GM18502 (cell line): ENCODE measurements at regions not wholly inside any gene's neighbourhood (a gene's known extent, or its start where the extent isn't known, plus 50 kb on each side); places are given as distances from the start of the nearest gene placed in this dataset.
"Not testable (repeated sequence)": the region's sequence is repeated elsewhere in the genome, so short reads cannot be mapped to it uniquely, and the experiment has no call there.

Experiments
- ATAC-seq: cut with Tn5 transposase; IDR thresholded peaks from one replicate; pipeline ENCODE4 v1.9.1; 2021; ENCODE audit warnings: mild to moderate bottlenecking; ENCODE audit not compliant: unreplicated experiment, poor library complexity

- ATAC-seq, result no peak
These were observed 88.6 kb downstream of the MRPL14 start for GRCh38 chr6:44038543-44039065.

- ATAC-seq, result no peak
These were observed 89.3 kb downstream of the MRPL14 start for GRCh38 chr6:44037847-44038542.

GRCh38 chr6:44037276-44037675, 90.0 kb downstream of the MRPL14 start:
- ATAC-seq, result not testable (repeated sequence)

- ATAC-seq, result no peak
These were observed 90.6 kb downstream of the MRPL14 start for GRCh38 chr6:44036699-44037101.

GRCh38 chr6:44036196-44036595, 91.1 kb downstream of the MRPL14 start:
- no peak for ATAC-seq

- ATAC-seq, result no peak
These were observed 91.6 kb downstream of the MRPL14 start for GRCh38 chr6:44035621-44036020.

GRCh38 chr6:44034931-44035345, 92.3 kb downstream of the MRPL14 start:
- no peak for ATAC-seq

GRCh38 chr6:44034391-44034861, 92.8 kb downstream of the MRPL14 start:
- no peak for ATAC-seq

- no peak for ATAC-seq
These were observed 96.3 kb downstream of the MRPL14 start for GRCh38 chr6:44030812-44031454.

GRCh38 chr6:44029444-44030185, 97.6 kb downstream of the MRPL14 start:
- ATAC-seq, result no peak

GRCh38 chr6:44028789-44029310, 98.4 kb downstream of the MRPL14 start:
- ATAC-seq, result no peak

GRCh38 chr6:44025226-44025625, 102.0 kb downstream of the MRPL14 start:
- ATAC-seq, result no peak

GRCh38 chr6:44024574-44025219, 102.6 kb downstream of the MRPL14 start:
- no peak for ATAC-seq

- no peak for ATAC-seq
These were observed 103.4 kb downstream of the MRPL14 start for GRCh38 chr6:44023586-44024454.

GRCh38 chr6:44022671-44023352, 104.4 kb downstream of the MRPL14 start:
- no peak for ATAC-seq

GRCh38 chr6:44022296-44022661, 105.0 kb downstream of the MRPL14 start:
- ATAC-seq, result no peak

GRCh38 chr6:44021589-44022295, 105.5 kb downstream of the MRPL14 start:
- ATAC-seq, result no peak
